ENCODE measurements at regions not wholly inside any gene's neighbourhood (a gene's known extent, or its start where the extent isn't known, plus 50 kb on each side); places are given as distances from the start of the nearest gene placed in this dataset.

DNA sequence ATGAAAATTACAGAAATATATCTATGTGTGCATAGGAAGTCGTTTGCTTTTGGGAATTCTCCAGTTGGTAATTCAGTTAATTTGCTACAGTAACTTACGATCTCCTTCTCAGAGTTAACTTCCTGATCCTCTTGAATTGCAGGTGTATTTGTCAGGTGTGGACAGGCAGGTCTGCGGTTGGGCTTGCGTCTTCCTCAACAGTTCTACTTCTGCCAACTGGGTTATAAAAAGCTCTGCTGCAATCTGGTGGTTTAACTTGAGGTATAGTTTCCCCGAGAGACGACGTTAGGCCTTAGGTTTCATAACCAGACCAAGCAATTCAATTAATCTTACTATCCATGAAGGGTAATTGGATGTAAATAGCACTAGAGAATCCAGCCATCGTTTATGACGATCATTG, 88.2 kb downstream of the GABPA start:
- Histone ChIP-seq H3K79me2 (ENCODE audit: insufficient read depth, low read length) (no peaks in the 10 kb centered on the region), H3K36me3 (ENCODE audit: insufficient read depth, low read length) (no peaks in the 10 kb centered on the region), H3K4me3 (ENCODE audit: insufficient read depth, low read length) (no peak overlapping the region), H4K20me1 (ENCODE audit: insufficient read depth, low read length) (no peaks in the 10 kb centered on the region), H3K27ac (ENCODE audit: low read depth, low read length) (no peak overlapping the region), H3K27me3 (ENCODE audit: insufficient read depth, low read length) (no peaks in the 10 kb centered on the region), H3K9me3 (ENCODE audit: low read depth, low read length) (no peaks in the 10 kb centered on the region), H2AFZ (ENCODE audit: low read length) (no peak overlapping the region), H3K4me2 (ENCODE audit: insufficient read depth, low read length) (no peak overlapping the region), H3K4me1 (ENCODE audit: insufficient read depth, low read length) (no peaks in the 10 kb centered on the region)
- TF ChIP-seq, protein P1, sequence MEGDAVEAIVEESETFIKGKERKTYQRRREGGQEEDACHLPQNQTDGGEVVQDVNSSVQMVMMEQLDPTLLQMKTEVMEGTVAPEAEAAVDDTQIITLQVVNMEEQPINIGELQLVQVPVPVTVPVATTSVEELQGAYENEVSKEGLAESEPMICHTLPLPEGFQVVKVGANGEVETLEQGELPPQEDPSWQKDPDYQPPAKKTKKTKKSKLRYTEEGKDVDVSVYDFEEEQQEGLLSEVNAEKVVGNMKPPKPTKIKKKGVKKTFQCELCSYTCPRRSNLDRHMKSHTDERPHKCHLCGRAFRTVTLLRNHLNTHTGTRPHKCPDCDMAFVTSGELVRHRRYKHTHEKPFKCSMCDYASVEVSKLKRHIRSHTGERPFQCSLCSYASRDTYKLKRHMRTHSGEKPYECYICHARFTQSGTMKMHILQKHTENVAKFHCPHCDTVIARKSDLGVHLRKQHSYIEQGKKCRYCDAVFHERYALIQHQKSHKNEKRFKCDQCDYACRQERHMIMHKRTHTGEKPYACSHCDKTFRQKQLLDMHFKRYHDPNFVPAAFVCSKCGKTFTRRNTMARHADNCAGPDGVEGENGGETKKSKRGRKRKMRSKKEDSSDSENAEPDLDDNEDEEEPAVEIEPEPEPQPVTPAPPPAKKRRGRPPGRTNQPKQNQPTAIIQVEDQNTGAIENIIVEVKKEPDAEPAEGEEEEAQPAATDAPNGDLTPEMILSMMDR (IDR thresholded peaks at IDR 0.05; ENCODE audit: extremely low read depth, low read depth, low read length): no peak
- no peak for DNase-seq (ENCODE audit: insufficient read length, low spot score, missing footprints)

DNA sequence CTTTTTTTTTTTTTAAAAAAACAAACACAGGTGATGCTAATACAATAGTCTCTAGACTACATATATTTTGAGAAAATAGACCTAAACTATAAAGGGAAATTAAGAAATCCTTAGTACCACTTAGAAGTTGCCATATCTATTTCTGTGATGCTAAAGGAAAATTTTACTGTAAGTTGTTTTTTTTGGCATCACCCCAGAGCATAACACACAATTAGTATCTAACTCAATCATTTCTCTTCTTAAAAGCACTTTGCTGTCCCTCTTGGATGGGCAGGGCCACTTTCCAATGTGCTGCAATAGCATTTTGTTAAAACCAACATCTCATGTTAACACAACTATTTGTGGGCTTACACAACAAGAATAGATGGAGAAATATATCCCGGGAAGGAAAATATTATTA, 91.9 kb downstream of the GABPA start:
- Histone ChIP-seq H3K4me2 (ENCODE audit: insufficient read depth, low read length) (no peak overlapping the region), H3K27ac (ENCODE audit: low read depth, low read length) (no peak overlapping the region), H2AFZ (ENCODE audit: low read length) (no peak overlapping the region), H3K27me3 (ENCODE audit: insufficient read depth, low read length) (no peaks in the 10 kb centered on the region), H4K20me1 (ENCODE audit: insufficient read depth, low read length) (no peaks in the 10 kb centered on the region), H3K4me3 (ENCODE audit: insufficient read depth, low read length) (no peak overlapping the region), H3K9me3 (ENCODE audit: low read depth, low read length) (no peaks in the 10 kb centered on the region), H3K4me1 (ENCODE audit: insufficient read depth, low read length) (no peaks in the 10 kb centered on the region), H3K79me2 (ENCODE audit: insufficient read depth, low read length) (no peaks in the 10 kb centered on the region), H3K36me3 (ENCODE audit: insufficient read depth, low read length) (no peaks in the 10 kb centered on the region)
- TF ChIP-seq, protein P1 (IDR thresholded peaks at IDR 0.05; ENCODE audit: extremely low read depth, low read depth, low read length): no peak
- DNase-seq (ENCODE audit: insufficient read length, low spot score, missing footprints): no peak

DNA sequence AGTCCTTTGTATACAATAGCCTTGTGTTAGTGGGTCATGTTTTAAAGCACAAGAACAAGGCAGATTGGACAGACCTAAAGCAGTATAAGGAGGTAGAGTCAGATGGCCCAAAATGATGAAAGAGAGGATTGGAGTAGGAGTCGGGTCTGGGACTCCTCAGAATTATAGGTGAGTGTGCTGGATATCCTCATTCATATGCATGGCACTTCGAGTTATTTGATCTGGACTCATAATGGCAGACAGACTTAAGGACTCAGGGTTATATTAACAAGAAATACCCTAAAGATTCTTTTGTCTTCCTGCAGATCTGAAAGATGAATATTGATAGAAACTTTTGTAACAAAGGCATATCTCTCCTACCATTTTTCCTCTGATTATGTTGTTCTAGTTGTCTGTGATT, 92.7 kb downstream of the GABPA start:
- no peaks in the 10 kb centered on the region for H4K20me1 ChIP-seq (ENCODE audit: insufficient read depth, low read length)
- H3K79me2 ChIP-seq (ENCODE audit: insufficient read depth, low read length): no peaks in the 10 kb centered on the region
- no peak overlapping the region for H2AFZ ChIP-seq (ENCODE audit: low read length)

More for the DNA sequence above, 92.7 kb downstream of the GABPA start:
- H3K9me3 ChIP-seq (ENCODE audit: low read depth, low read length): no peaks in the 10 kb centered on the region
- H3K4me2 ChIP-seq (ENCODE audit: insufficient read depth, low read length): no peak overlapping the region
- H3K27ac ChIP-seq (ENCODE audit: low read depth, low read length): no peak overlapping the region
- H3K4me1 ChIP-seq (ENCODE audit: insufficient read depth, low read length): no peaks in the 10 kb centered on the region
- TF ChIP-seq, protein P1 (IDR thresholded peaks at IDR 0.05; ENCODE audit: extremely low read depth, low read depth, low read length): no peak
- peak; percentile 52 for DNase-seq (ENCODE audit: insufficient read length, low spot score, missing footprints)
- H3K27me3 ChIP-seq (ENCODE audit: insufficient read depth, low read length): no peaks in the 10 kb centered on the region
- no peak overlapping the region for H3K4me3 ChIP-seq (ENCODE audit: insufficient read depth, low read length)
- no peaks in the 10 kb centered on the region for H3K36me3 ChIP-seq (ENCODE audit: insufficient read depth, low read length)

All from osteoblast (primary cell).